GM12891 (cell line): ENCODE measurements at regions not wholly inside any gene's neighbourhood (a gene's known extent, or its start where the extent isn't known, plus 50 kb on each side); places are given as distances from the start of the nearest gene placed in this dataset.

Experiments
- DNase-seq: peaks from one replicate; pipeline ENCODE4 v3.0.0; 2011; ENCODE audit warnings: low spot score; ENCODE audit not compliant: insufficient read length
- FAIRE-seq: peaks from 2 replicates; lab custom pipeline; 2011; peaks lifted over from hg19 to GRCh38; lab: Jason Lieb, UNC
- PAX5 ChIP-seq: IDR thresholded peaks from 2 replicates; pipeline ENCODE4 v1.6.1; 2011; ENCODE audit warnings: low read length, moderate library complexity, mild to moderate bottlenecking; ENCODE audit not compliant: insufficient read depth, severe bottlenecking
- POLR2A ChIP-seq: IDR thresholded peaks from 2 replicates; pipeline ENCODE4 v1.6.1; 2011; ENCODE audit warnings: low read depth, low read length, control low read depth
- POLR2AphosphoS5 ChIP-seq: IDR thresholded peaks from 2 replicates; pipeline ENCODE4 v1.6.1; 2011; ENCODE audit warnings: low read depth, low read length, control low read depth
- POU2F2 ChIP-seq: IDR thresholded peaks from 2 replicates; pipeline ENCODE4 v1.6.1; 2011; ENCODE audit warnings: low read depth, mild to moderate bottlenecking, control low read depth, low read length, moderate library complexity
- SPI1 ChIP-seq: IDR thresholded peaks from 2 replicates; pipeline ENCODE4 v1.6.1; 2011; ENCODE audit warnings: low read depth, low read length, control low read depth
- TAF1 ChIP-seq: IDR thresholded peaks from 2 replicates; pipeline ENCODE4 v1.6.1; 2011; ENCODE audit warnings: low read depth, low read length, control low read depth

- DNase-seq (no peak), FAIRE-seq (no peak)
- no peak for TF ChIP-seq SPI1
- no peak for TF ChIP-seq POLR2A
- no peak for TF ChIP-seq PAX5
- TF ChIP-seq POLR2AphosphoS5 = no peak
- TF ChIP-seq POU2F2 = no peak
Observed at GRCh38 chr2:2557475-2557874, 226.4 kb upstream of the MYT1L start.

DNA sequence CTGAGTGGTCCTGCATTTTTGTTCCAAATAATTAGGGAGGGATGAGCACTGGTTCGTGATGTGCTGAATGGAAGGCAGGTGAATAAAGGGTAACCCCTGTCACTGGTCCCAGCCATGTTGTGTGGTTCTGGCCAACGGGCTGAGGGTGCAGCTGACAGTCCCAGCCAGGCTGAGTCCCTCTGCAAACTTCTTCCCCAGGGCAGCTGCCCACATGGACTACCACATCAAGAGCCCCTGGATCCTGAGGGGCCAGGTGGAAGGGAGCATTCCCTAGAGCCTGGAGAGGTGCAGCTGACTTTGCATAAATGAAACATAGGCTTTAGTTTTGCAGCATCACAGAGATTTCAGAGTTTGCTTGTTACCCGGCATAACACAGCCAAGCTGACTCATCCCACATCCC is 219.8 kb upstream of the MYT1L start:
- TF ChIP-seq POLR2AphosphoS5 = no peak
- DNase-seq (no peak), FAIRE-seq (no peak)

DNA sequence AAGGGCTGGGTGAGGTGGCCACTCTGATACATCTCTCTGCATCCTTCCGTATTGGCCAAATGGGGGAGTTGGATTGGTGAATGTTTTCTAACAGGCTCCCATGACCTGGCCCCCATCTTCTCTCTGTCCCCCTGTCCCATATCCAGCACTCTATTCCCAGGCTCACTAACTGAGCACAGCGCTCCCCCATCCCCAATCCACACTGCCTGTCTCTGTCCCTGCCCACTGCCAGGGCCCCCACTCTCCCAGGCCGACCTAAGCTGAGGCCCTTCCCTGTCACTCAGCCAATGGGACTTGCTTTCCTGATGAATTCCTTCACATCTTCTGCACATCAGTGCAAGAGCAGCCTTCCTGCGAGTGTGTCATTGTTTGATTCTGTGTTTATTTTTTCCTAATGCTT is 216.8 kb upstream of the MYT1L start:
- no peak for DNase-seq
- no peak for FAIRE-seq
- TF ChIP-seq POLR2A (no peak), TAF1 (no peak), SPI1 (no peak), POU2F2 (no peak), POLR2AphosphoS5 (no peak), PAX5 (no peak)

DNA sequence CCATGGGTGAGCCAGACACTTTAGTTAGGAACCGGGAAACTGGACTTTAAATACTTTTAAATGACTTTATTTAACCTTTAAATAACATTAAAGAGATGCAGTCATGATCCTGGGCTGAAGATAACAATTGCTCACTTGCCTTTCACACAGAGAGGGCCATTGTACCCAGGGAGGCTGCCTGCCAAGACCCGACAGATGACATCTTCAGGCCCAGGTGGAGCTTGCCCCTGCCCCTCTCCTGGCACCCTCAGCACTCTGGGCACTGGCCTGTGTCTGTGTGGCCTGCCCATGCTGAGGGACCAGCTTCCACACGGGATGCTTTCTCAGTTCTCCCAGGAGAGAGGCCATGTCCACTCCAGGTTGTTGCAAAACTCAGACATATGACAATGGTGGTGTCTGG is 216.4 kb upstream of the MYT1L start:
- FAIRE-seq (no peak), DNase-seq (no peak)
- TF ChIP-seq POLR2AphosphoS5 (no peak), SPI1 (no peak), TAF1 (no peak)

GRCh38 chr2:2546046-2546445 is 215.0 kb upstream of the MYT1L start:
- FAIRE-seq (no peak), DNase-seq (no peak)
- TF ChIP-seq POLR2A (no peak), POU2F2 (no peak)

DNA sequence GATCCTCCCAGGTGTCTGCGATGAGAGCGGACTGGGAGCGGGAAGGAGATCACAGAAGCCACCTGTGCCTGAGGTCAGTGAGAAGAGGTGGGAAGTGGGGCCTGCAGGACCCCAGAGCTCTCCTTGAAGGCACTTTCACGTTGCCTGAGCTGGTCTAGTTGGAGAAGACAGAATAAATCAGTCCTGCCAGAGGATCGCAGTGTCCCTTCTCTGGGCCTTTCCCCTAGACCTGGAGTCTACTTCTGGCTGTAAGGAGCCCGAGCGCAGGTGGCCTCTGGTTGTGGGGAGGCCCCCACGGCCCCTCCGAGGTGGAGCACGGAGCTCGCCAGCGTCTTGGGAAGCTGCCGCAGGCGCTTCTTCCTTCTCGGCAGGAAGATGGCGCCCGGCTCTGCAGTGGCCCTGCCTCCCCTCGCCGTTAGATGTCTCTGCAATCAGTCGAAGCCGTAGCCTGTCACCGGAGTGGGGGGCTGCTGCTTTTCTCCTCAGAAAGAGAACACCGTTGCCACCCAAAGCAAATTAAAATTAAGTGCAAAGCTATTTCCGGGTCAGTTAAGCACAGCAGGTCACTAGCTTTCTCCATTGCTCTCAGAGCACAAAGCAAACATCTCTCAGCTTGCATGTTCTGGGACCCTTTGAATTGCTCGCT is 212.0 kb upstream of the MYT1L start:
- FAIRE-seq (no peak), DNase-seq (no peak)
- TF ChIP-seq TAF1 = no peak
- no peak for TF ChIP-seq POU2F2
- no peak for TF ChIP-seq PAX5
- TF ChIP-seq POLR2AphosphoS5 = no peak
- no peak for TF ChIP-seq SPI1
- TF ChIP-seq POLR2A = no peak

DNA sequence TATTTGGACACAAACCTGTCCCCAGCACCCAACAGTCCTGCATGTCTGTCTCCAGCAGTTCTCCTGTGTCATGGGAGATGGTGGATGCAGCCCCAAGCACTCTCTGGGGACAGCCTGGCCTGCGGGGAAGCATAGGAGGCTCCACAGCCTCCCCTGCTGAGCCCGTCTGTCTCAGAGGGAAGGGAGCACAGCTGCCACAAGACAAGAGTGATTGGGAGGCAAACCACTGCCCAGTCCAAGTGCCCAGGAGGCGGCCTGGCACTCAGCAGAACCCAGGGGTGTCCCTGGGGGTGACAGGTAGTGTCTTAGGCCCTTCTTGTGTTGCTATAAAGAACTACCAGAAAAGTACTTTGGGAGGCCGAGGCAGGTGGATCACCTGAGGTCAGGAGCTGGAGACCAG is 211.2 kb upstream of the MYT1L start:
- TF ChIP-seq SPI1 = no peak
- DNase-seq = no peak

DNA sequence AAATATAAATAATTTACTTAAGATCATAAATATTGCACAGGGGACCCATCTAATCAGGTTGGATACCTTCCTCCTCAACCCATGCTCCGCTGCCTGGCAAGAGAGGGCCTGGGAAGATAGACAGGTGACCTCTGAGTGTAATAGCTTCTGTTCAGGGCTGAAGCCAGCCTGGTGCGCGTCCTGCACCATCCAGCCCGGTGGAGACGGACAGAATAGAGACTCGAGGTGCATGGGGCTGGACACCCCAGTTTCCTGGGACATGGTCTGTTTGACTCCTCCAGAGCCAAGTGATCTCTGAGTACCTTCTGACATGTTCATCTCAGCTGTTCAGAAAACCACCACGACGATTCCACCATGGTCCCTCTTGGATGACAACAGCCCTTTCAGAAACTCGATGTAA is 209.3 kb upstream of the MYT1L start:
- no peak for DNase-seq
- FAIRE-seq = no peak
- TF ChIP-seq SPI1 (no peak), POU2F2 (no peak), PAX5 (no peak), POLR2AphosphoS5 (no peak), POLR2A (no peak), TAF1 (no peak)

More for the DNA sequence above, 211.2 kb upstream of the MYT1L start:
- FAIRE-seq = no peak

GRCh38 chr2:2536416-2537056 is 205.5 kb upstream of the MYT1L start:
- FAIRE-seq (no peak), DNase-seq (no peak)
- no peak for TF ChIP-seq POLR2AphosphoS5
- no peak for TF ChIP-seq PAX5
- no peak for TF ChIP-seq POLR2A
- TF ChIP-seq SPI1 = no peak
- TF ChIP-seq POU2F2 = no peak
- no peak for TF ChIP-seq TAF1

DNA sequence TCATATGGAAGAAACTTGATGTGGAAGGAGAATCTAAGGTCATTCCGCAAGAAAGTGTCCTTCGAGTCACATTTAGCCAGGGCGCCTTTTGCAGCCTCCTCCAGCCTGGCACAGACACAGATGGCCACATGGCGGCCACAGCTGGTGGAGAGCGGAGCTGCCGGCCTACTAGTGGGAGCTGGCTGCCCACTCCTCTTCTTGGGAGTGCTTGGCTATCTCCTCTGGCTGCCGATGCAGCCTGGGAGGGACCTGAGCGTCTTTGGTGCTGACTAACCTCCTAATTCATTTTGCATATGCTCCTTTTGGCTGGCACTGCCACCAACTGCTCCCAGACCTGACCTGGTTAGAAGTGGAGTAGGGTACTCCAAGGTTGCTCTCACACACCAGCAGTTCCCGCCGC is 199.3 kb upstream of the MYT1L start:
- TF ChIP-seq POLR2AphosphoS5 (no peak), TAF1 (no peak), PAX5 (no peak), SPI1 (no peak), POLR2A (no peak), POU2F2 (no peak)
- no peak for FAIRE-seq

GRCh38 chr2:2528846-2529245 is 197.8 kb upstream of the MYT1L start:
- DNase-seq = no peak
- TF ChIP-seq PAX5 (no peak), POU2F2 (no peak), SPI1 (no peak), TAF1 (no peak), POLR2AphosphoS5 (no peak), POLR2A (no peak)
- no peak for FAIRE-seq

More for the DNA sequence above, 199.3 kb upstream of the MYT1L start:
- no peak for DNase-seq
